ENCODE measurements at regions not wholly inside any gene's neighbourhood (a gene's known extent, or its start where the extent isn't known, plus 50 kb on each side); places are given as distances from the start of the nearest gene placed in this dataset.

GRCh38 chr13:106118050-106118449 lies 417.4 kb downstream of the EFNB2 start:
- ATAC-seq (replicated peaks; ENCODE audit: extremely low read depth, poor library complexity, severe bottlenecking) (no peak), DNase-seq (ENCODE audit: low spot score in 2 of 2) (no peak)
- H3K9me3 Mint-ChIP-seq, result peaks cover 9% of the 10 kb centered on the region
- no peaks in the 10 kb centered on the region for H3K4me1 Mint-ChIP-seq
- no peak overlapping the region for H3K27ac Mint-ChIP-seq (ENCODE audit: low read depth)
- H3K4me3 Mint-ChIP-seq, result no peak overlapping the region
- no peaks in the 10 kb centered on the region for H3K36me3 Mint-ChIP-seq (ENCODE audit: insufficient read depth)
- no peaks in the 10 kb centered on the region for H3K27me3 Mint-ChIP-seq

- H3K9me3 Mint-ChIP-seq, result peaks cover 9% of the 10 kb centered on the region
- no peaks in the 10 kb centered on the region for H3K27me3 Mint-ChIP-seq
- no peak for DNase-seq (ENCODE audit: low spot score in 2 of 2)
- H3K4me3 Mint-ChIP-seq, result no peak overlapping the region
- H3K36me3 Mint-ChIP-seq (ENCODE audit: insufficient read depth), result no peaks in the 10 kb centered on the region
- ATAC-seq (replicated peaks; ENCODE audit: extremely low read depth, poor library complexity, severe bottlenecking), result no peak
- H3K4me1 Mint-ChIP-seq, result no peaks in the 10 kb centered on the region
- no peak overlapping the region for H3K27ac Mint-ChIP-seq (ENCODE audit: low read depth)
These were observed 417.8 kb downstream of the EFNB2 start for GRCh38 chr13:106117640-106118039.

DNA sequence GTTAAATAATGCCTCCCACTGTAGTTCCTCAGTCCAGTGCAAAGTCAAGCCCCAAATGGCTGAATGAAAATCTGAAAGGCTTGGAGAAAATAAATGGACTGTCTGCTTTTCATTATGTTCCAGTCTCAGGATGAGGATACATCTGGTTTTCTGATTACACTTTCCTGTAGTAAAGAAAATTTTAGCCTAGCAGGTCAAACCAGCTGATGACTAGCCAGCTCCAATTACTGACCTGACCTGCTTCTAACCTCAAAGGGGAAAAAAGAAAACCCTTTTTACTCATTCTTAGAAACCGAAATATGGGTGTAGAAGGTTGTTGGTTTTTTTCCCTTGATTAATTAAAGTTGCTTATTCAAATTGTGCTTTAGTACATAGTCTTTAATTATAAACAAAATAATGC lies 418.4 kb downstream of the EFNB2 start:
- Mint-ChIP-seq H3K4me1 (no peaks in the 10 kb centered on the region), H3K9me3 (peaks cover 9% of the 10 kb centered on the region), H3K27ac (ENCODE audit: low read depth) (no peak overlapping the region), H3K27me3 (no peaks in the 10 kb centered on the region), H3K36me3 (ENCODE audit: insufficient read depth) (no peaks in the 10 kb centered on the region), H3K4me3 (no peak overlapping the region)
- ATAC-seq (replicated peaks; ENCODE audit: extremely low read depth, poor library complexity, severe bottlenecking) (no peak), DNase-seq (ENCODE audit: low spot score in 2 of 2) (no peak)

GRCh38 chr13:106115081-106115480 lies 420.4 kb downstream of the EFNB2 start:
- Mint-ChIP-seq H3K4me1 (no peaks in the 10 kb centered on the region), H3K9me3 (peaks cover 1% of the 10 kb centered on the region), H3K27ac (ENCODE audit: low read depth) (no peak overlapping the region), H3K36me3 (ENCODE audit: insufficient read depth) (no peaks in the 10 kb centered on the region), H3K27me3 (no peaks in the 10 kb centered on the region), H3K4me3 (no peak overlapping the region)
- DNase-seq (ENCODE audit: low spot score in 2 of 2) (no peak), ATAC-seq (replicated peaks; ENCODE audit: extremely low read depth, poor library complexity, severe bottlenecking) (no peak)

DNA sequence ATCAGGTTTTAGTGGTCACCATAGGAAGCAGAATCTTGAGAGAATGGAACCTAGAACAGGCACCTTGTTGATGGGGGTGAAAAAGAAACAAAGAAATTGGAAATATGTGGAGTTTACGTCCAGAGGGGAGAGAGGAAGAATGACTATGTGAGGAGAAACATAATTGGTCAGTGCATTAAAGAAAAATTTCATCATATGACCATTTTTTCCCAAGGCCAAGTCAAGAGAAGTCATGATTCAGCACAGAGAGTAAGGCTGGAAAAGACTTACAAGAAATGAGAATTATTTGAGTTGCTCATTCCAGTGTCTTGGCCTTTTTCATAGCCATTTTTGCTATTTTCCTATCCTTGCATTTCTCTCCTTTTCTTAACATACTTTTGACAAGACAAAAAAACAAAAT lies 421.7 kb downstream of the EFNB2 start:
- H3K4me1 Mint-ChIP-seq, result no peaks in the 10 kb centered on the region
- no peaks in the 10 kb centered on the region for H3K9me3 Mint-ChIP-seq
- H3K27ac Mint-ChIP-seq (ENCODE audit: low read depth), result no peak overlapping the region
- no peaks in the 10 kb centered on the region for H3K27me3 Mint-ChIP-seq
- ATAC-seq (replicated peaks; ENCODE audit: extremely low read depth, poor library complexity, severe bottlenecking), result no peak
- no peak overlapping the region for H3K4me3 Mint-ChIP-seq
- DNase-seq (ENCODE audit: low spot score in 2 of 2), result no peak
- no peaks in the 10 kb centered on the region for H3K36me3 Mint-ChIP-seq (ENCODE audit: insufficient read depth)

DNA sequence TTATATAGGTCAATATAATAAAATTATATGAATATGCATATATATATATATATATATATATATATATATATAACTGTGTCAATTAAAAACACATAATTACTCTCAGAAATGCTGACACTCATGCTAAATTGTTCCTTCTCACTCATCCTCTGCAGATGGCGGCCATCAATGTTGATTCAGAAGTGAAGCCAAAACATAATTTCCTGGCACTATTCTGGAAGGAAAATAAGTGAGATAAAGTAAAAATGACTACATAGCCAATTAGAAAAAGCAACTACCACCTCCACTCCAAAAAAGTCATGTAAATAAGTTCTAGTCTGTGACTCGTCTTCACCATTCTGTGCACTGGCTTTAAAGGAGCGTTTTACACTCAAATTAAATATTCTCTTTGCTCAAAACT lies 423.3 kb downstream of the EFNB2 start:
- Mint-ChIP-seq H3K36me3 (ENCODE audit: insufficient read depth) (no peaks in the 10 kb centered on the region), H3K9me3 (no peaks in the 10 kb centered on the region), H3K4me3 (no peak overlapping the region), H3K27ac (ENCODE audit: low read depth) (no peak overlapping the region), H3K27me3 (no peaks in the 10 kb centered on the region), H3K4me1 (no peaks in the 10 kb centered on the region)
- no peak for ATAC-seq (replicated peaks; ENCODE audit: extremely low read depth, poor library complexity, severe bottlenecking)
- no peak for DNase-seq (ENCODE audit: low spot score in 2 of 2)

GRCh38 chr13:106110241-106110855 lies 425.1 kb downstream of the EFNB2 start:
- no peak overlapping the region for H3K27ac Mint-ChIP-seq (ENCODE audit: low read depth)
- no peaks in the 10 kb centered on the region for H3K36me3 Mint-ChIP-seq (ENCODE audit: insufficient read depth)
- H3K27me3 Mint-ChIP-seq, result no peaks in the 10 kb centered on the region
- no peak for DNase-seq (ENCODE audit: low spot score in 2 of 2)
- H3K4me3 Mint-ChIP-seq, result no peak overlapping the region
- peaks cover 6% of the 10 kb centered on the region for H3K9me3 Mint-ChIP-seq
- H3K4me1 Mint-ChIP-seq, result no peaks in the 10 kb centered on the region
- no peak for ATAC-seq (replicated peaks; ENCODE audit: extremely low read depth, poor library complexity, severe bottlenecking)

DNA sequence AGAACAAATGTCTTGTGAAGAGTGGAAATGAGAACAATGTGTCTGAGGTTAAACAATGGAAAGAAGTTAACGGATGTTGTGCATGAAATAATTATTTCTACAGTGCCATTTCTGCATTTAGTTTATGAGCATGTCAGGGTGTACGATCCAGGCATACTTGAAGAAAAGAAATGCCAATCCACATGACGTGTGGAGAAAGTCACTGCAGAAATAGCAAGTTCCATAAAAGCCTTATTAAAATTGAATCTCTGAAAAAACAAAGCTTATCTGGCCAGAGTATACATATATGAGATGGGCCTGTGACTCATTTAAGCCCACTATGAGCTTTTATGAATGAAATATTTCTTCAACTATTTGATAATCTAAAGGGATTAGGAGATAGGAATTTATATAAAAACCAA lies 426.1 kb downstream of the EFNB2 start:
- Mint-ChIP-seq H3K36me3 (ENCODE audit: insufficient read depth) (no peaks in the 10 kb centered on the region), H3K27ac (ENCODE audit: low read depth) (no peak overlapping the region), H3K9me3 (peaks cover 6% of the 10 kb centered on the region), H3K4me3 (no peak overlapping the region), H3K27me3 (no peaks in the 10 kb centered on the region), H3K4me1 (no peaks in the 10 kb centered on the region)
- DNase-seq (ENCODE audit: low spot score in 2 of 2) (no peak), ATAC-seq (replicated peaks; ENCODE audit: extremely low read depth, poor library complexity, severe bottlenecking) (no peak)

GRCh38 chr13:106108346-106108745 lies 427.1 kb downstream of the EFNB2 start:
- Mint-ChIP-seq H3K4me3 (no peak overlapping the region), H3K9me3 (peaks cover 13% of the 10 kb centered on the region), H3K4me1 (no peaks in the 10 kb centered on the region), H3K27ac (ENCODE audit: low read depth) (no peak overlapping the region), H3K27me3 (no peaks in the 10 kb centered on the region), H3K36me3 (ENCODE audit: insufficient read depth) (no peaks in the 10 kb centered on the region)
- DNase-seq (ENCODE audit: low spot score in 2 of 2), result no peak
- no peak for ATAC-seq (replicated peaks; ENCODE audit: extremely low read depth, poor library complexity, severe bottlenecking)

GRCh38 chr13:106107061-106107460 lies 428.4 kb downstream of the EFNB2 start:
- Mint-ChIP-seq H3K4me3 (no peak overlapping the region), H3K27ac (ENCODE audit: low read depth) (no peak overlapping the region), H3K9me3 (peaks cover 13% of the 10 kb centered on the region), H3K36me3 (ENCODE audit: insufficient read depth) (no peaks in the 10 kb centered on the region), H3K4me1 (no peaks in the 10 kb centered on the region), H3K27me3 (no peaks in the 10 kb centered on the region)
- DNase-seq (ENCODE audit: low spot score in 2 of 2) (no peak), ATAC-seq (replicated peaks; ENCODE audit: extremely low read depth, poor library complexity, severe bottlenecking) (no peak)

- ATAC-seq (replicated peaks; ENCODE audit: extremely low read depth, poor library complexity, severe bottlenecking), result no peak
- no peaks in the 10 kb centered on the region for H3K27me3 Mint-ChIP-seq
- H3K36me3 Mint-ChIP-seq (ENCODE audit: insufficient read depth), result no peaks in the 10 kb centered on the region
- no peak for DNase-seq (ENCODE audit: low spot score in 2 of 2)
- H3K4me3 Mint-ChIP-seq, result no peak overlapping the region
- no peak overlapping the region for H3K27ac Mint-ChIP-seq (ENCODE audit: low read depth)
- no peaks in the 10 kb centered on the region for H3K4me1 Mint-ChIP-seq
- peaks cover 13% of the 10 kb centered on the region for H3K9me3 Mint-ChIP-seq
These were observed 430.3 kb downstream of the EFNB2 start for GRCh38 chr13:106105153-106105552.

GRCh38 chr13:106104281-106104901 lies 431.1 kb downstream of the EFNB2 start:
- H3K27ac Mint-ChIP-seq (ENCODE audit: low read depth), result no peak overlapping the region
- H3K4me1 Mint-ChIP-seq, result no peaks in the 10 kb centered on the region
- H3K9me3 Mint-ChIP-seq, result peaks cover 13% of the 10 kb centered on the region
- no peak for DNase-seq (ENCODE audit: low spot score in 2 of 2)
- no peak for ATAC-seq (replicated peaks; ENCODE audit: extremely low read depth, poor library complexity, severe bottlenecking)
- H3K27me3 Mint-ChIP-seq, result no peaks in the 10 kb centered on the region
- no peaks in the 10 kb centered on the region for H3K36me3 Mint-ChIP-seq (ENCODE audit: insufficient read depth)
- no peak overlapping the region for H3K4me3 Mint-ChIP-seq

DNA sequence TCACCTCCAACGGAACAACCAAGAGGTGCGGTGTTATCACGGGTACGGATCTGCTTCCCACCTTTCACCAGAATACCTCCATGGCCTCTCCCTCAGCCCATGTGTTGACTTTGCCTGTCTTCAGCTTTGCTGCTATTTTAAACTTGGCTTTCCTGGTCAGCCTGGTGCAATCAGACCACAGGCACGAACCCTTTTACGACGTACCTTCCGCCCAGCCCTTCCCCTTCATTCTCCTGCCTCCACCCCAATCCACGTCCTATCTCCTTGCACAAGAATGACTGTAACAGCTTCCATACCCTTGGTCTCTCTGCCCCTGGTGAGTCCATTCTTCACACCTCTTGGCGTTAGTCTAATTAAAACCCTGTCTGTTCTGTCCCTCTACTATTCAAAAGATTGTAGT lies 431.7 kb downstream of the EFNB2 start:
- H3K4me3 Mint-ChIP-seq, result no peak overlapping the region

More for the DNA sequence above, 431.7 kb downstream of the EFNB2 start:
- DNase-seq (ENCODE audit: low spot score in 2 of 2), result no peak
- ATAC-seq (replicated peaks; ENCODE audit: extremely low read depth, poor library complexity, severe bottlenecking), result no peak
- no peak overlapping the region for H3K27ac Mint-ChIP-seq (ENCODE audit: low read depth)
- H3K27me3 Mint-ChIP-seq, result no peaks in the 10 kb centered on the region
- no peaks in the 10 kb centered on the region for H3K36me3 Mint-ChIP-seq (ENCODE audit: insufficient read depth)
- no peaks in the 10 kb centered on the region for H3K4me1 Mint-ChIP-seq
- H3K9me3 Mint-ChIP-seq, result peaks cover 13% of the 10 kb centered on the region

All from central memory CD8-positive, alpha-beta T cell (primary cell).